GM21825 (cell line): ENCODE measurements at regions not wholly inside any gene's neighbourhood (a gene's known extent, or its start where the extent isn't known, plus 50 kb on each side); places are given as distances from the start of the nearest gene placed in this dataset.
A peak's percentile ranks its signal among the peaks of the same experiment; 100 is the strongest.

Experiments
- ATAC-seq: cut with Tn5 transposase; IDR thresholded peaks from one replicate; pipeline ENCODE4 v1.9.1; 2021; ENCODE audit warnings: mild to moderate bottlenecking, moderate library complexity; ENCODE audit not compliant: unreplicated experiment

- ATAC-seq, result no peak
These were observed 113.4 kb upstream of the AKIRIN2 start for GRCh38 chr6:87815449-87815848.

GRCh38 chr6:87808005-87808757, 106.1 kb upstream of the AKIRIN2 start:
- ATAC-seq, result no peak

GRCh38 chr6:87807475-87807874, 105.4 kb upstream of the AKIRIN2 start:
- ATAC-seq, result peak; percentile 89

GRCh38 chr6:87806635-87807034, 104.6 kb upstream of the AKIRIN2 start:
- no peak for ATAC-seq

- no peak for ATAC-seq
These were observed 104.1 kb upstream of the AKIRIN2 start for GRCh38 chr6:87806099-87806498.

- no peak for ATAC-seq
These were observed 101.8 kb upstream of the AKIRIN2 start for GRCh38 chr6:87803791-87804190.

GRCh38 chr6:87799651-87800050, 97.6 kb upstream of the AKIRIN2 start:
- ATAC-seq, result peak; percentile 28

- peak; percentile 34 for ATAC-seq
These were observed 96.6 kb upstream of the AKIRIN2 start for GRCh38 chr6:87798393-87799278.

GRCh38 chr6:87794922-87795885, 93.2 kb upstream of the AKIRIN2 start:
- ATAC-seq, result no peak

GRCh38 chr6:87793315-87793714, 91.3 kb upstream of the AKIRIN2 start:
- no peak for ATAC-seq

GRCh38 chr6:87791982-87792381, 89.9 kb upstream of the AKIRIN2 start:
- ATAC-seq, result no peak

- ATAC-seq, result no peak
These were observed 89.5 kb upstream of the AKIRIN2 start for GRCh38 chr6:87791485-87791884.

- ATAC-seq, result no peak
These were observed 89.0 kb upstream of the AKIRIN2 start for GRCh38 chr6:87791029-87791428.

GRCh38 chr6:87789900-87790290, 87.9 kb upstream of the AKIRIN2 start:
- no peak for ATAC-seq

GRCh38 chr6:87789198-87789899, 87.3 kb upstream of the AKIRIN2 start:
- no peak for ATAC-seq

- no peak for ATAC-seq
These were observed 86.1 kb upstream of the AKIRIN2 start for GRCh38 chr6:87788141-87788540.

GRCh38 chr6:87785229-87785862, 83.3 kb upstream of the AKIRIN2 start:
- ATAC-seq, result no peak

GRCh38 chr6:87784690-87785089, 82.7 kb upstream of the AKIRIN2 start:
- no peak for ATAC-seq

GRCh38 chr6:87784051-87784450, 82.0 kb upstream of the AKIRIN2 start:
- no peak for ATAC-seq

GRCh38 chr6:87779542-87779941, 77.5 kb upstream of the AKIRIN2 start:
- no peak for ATAC-seq
